BJ (cell line): ENCODE measurements at regions not wholly inside any gene's neighbourhood (a gene's known extent, or its start where the extent isn't known, plus 50 kb on each side); places are given as distances from the start of the nearest gene placed in this dataset.

Experiments used
- CTCF ChIA-PET: fragments of 350-600 bp; formaldehyde crosslinking; extraction: SDS; loops from one replicate; lab custom pipeline; 2021; ENCODE audit warnings: antibody characterized with exemption, inconsistent platforms; lab: Yijun Ruan, JAX
- POLR2A ChIA-PET: fragments of 300-600 bp; sonication (Branson Sonifier 250); formaldehyde crosslinking; extraction: SDS; loops from one replicate; lab custom pipeline; 2021; ENCODE audit warnings: antibody characterized with exemption; lab: Charles Lee
- DNase-seq: peaks from one replicate; pipeline ENCODE4 v3.0.0-alpha.2; 2011; ENCODE audit warnings: low read depth
- H3K27me3 ChIP-seq: 2 replicates; pipeline ENCODE4 v1.6.0; 2011; ENCODE audit warnings: low read length; ENCODE audit not compliant: control insufficient read depth, insufficient read depth
- H3K36me3 ChIP-seq: 2 replicates; pipeline ENCODE4 v1.5.1; 2011; ENCODE audit warnings: low read length; ENCODE audit not compliant: control insufficient read depth, insufficient read depth
- H3K4me3 ChIP-seq: 2 replicates; pipeline ENCODE4 v1.5.1; 2011; ENCODE audit warnings: low read depth, mild to moderate bottlenecking, control low read depth, low read length
- TF ChIP-seq, protein P1 (sequence below): IDR thresholded peaks from 2 replicates; pipeline ENCODE4 v1.5.1; 2011; ENCODE audit warnings: low read depth, mild to moderate bottlenecking, control low read depth, inconsistent platforms, low read length, moderate library complexity; ENCODE audit not compliant: insufficient read depth

DNA sequence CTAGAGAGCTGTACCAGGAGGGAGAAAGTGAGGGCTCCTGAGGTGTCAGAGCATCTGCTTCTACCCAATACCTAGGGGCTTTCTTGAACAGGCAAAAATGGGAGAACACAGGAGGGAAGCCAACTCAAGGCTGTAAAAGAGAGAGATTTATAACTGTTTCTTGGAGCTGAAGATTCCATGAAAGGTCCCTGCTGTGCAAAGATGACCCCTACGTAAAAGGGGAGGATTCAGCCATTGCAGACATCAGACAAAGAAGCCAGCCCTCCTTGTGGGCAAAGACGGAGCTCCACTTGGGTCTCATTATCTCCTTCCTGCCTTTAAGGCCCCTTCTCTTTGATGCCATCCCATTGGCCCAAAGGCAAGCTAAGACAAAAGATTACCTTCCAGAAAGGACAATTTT is 524.1 kb upstream of the CAMK1G start:
- DNase-seq, result no peak
- H3K27me3 ChIP-seq, result 0 out of 2 replicates have a peak, but pooled peaks cover 4% of the 10 kb centered on the region
- H3K36me3 ChIP-seq, result no peaks in the 10 kb centered on the region
- ChIA-PET POLR2A (no interaction called here), CTCF (interaction anchor here (1.0 kb wide), 1 partner anchor 11 kb away, joined by 3 read pairs; no protein-coding TSS in a partner anchor)
- no peak overlapping the region for H3K4me3 ChIP-seq
- TF ChIP-seq, protein P1, sequence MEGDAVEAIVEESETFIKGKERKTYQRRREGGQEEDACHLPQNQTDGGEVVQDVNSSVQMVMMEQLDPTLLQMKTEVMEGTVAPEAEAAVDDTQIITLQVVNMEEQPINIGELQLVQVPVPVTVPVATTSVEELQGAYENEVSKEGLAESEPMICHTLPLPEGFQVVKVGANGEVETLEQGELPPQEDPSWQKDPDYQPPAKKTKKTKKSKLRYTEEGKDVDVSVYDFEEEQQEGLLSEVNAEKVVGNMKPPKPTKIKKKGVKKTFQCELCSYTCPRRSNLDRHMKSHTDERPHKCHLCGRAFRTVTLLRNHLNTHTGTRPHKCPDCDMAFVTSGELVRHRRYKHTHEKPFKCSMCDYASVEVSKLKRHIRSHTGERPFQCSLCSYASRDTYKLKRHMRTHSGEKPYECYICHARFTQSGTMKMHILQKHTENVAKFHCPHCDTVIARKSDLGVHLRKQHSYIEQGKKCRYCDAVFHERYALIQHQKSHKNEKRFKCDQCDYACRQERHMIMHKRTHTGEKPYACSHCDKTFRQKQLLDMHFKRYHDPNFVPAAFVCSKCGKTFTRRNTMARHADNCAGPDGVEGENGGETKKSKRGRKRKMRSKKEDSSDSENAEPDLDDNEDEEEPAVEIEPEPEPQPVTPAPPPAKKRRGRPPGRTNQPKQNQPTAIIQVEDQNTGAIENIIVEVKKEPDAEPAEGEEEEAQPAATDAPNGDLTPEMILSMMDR, result no peak

DNA sequence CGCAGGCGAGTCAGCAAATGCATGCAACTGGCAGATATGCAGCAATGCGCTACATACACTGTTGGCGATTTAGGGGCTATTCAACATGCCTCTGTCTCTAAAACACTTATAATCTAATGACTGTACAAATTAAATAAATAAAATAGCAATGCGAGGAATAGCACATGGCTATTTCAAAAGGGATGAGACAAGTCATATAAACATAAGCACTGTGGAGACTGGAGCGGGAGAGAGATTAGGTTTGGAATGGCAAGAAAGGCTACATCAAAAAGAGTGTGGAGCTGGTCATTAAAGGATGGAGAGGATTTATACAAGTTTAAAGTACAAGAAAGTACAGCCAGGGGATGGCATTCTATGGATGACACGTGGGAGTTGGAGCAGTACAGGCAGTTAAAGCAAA is 523.5 kb upstream of the CAMK1G start:
- no peak for DNase-seq
- H3K36me3 ChIP-seq, result no peaks in the 10 kb centered on the region
- H3K27me3 ChIP-seq, result 0 out of 2 replicates have a peak, but pooled peaks cover 4% of the 10 kb centered on the region
- ChIA-PET CTCF (interaction anchor here (1.6 kb wide), 1 partner anchor 13 kb away, joined by 3 read pairs; no protein-coding TSS in a partner anchor), POLR2A (no interaction called here)
- no peak overlapping the region for H3K4me3 ChIP-seq
- TF ChIP-seq, protein P1, result no peak

DNA sequence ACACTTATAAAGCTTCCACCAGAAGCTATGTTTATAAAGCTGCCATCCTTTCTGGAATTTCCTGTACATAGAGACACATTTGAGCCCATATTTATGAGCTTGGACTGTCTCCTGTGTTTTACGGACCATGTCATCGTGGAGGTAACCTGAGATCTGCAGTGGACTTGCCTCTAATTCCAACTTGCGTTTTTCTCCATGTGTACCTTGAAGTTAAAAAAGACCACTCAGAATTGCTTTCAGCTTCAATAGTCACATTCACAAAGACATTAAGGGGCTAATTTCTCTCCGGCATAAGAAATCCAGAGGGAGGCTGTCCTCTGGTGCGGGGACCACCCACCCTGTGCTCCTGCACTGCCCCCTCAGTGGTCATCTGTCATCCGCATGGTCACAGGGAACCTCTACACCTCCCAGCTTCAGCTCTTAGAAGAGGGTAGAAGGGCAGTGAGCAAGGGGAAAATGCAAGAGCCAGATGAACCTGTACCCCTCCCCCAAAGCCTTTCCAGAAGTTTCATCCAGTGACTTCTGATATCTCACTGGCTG is 521.4 kb upstream of the CAMK1G start:
- Histone ChIP-seq H3K36me3 (no peaks in the 10 kb centered on the region), H3K4me3 (no peak overlapping the region), H3K27me3 (0 out of 2 replicates have a peak, but pooled peaks cover 4% of the 10 kb centered on the region)
- POLR2A ChIA-PET, result no interaction called here
- CTCF ChIA-PET, result interaction anchor here (1.6 kb wide), 1 partner anchor 12 kb away, joined by 4 read pairs; no protein-coding TSS in a partner anchor
- no peak for DNase-seq
- TF ChIP-seq, protein P1, result no peak

DNA sequence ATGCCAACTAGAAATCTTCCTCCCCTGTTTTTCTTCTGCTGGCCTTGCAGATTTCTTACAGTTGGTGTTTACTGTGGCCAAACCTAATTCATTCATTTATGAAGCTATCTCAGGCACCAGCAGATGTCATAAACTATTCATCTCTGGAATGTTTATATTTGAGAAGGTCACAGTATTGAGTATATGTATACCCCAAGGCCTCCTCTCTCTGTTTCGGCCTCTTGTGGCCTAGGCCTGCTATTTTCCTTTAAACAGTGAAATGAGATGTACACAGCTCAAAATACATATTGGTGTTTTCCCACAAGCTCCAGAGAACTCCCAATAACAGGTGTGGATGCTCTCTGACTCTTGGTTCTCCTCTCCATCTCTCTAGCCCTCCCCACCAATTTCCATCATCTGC is 520.7 kb upstream of the CAMK1G start:
- no peak overlapping the region for H3K4me3 ChIP-seq
- H3K27me3 ChIP-seq, result 0 out of 2 replicates have a peak, but pooled peaks cover 4% of the 10 kb centered on the region
- no peak for DNase-seq
- TF ChIP-seq, protein P1, result no peak
- CTCF ChIA-PET, result interaction anchor here (1.6 kb wide), 1 partner anchor 13 kb away, joined by 4 read pairs; no protein-coding TSS in a partner anchor
- POLR2A ChIA-PET, result no interaction called here
- no peaks in the 10 kb centered on the region for H3K36me3 ChIP-seq

DNA sequence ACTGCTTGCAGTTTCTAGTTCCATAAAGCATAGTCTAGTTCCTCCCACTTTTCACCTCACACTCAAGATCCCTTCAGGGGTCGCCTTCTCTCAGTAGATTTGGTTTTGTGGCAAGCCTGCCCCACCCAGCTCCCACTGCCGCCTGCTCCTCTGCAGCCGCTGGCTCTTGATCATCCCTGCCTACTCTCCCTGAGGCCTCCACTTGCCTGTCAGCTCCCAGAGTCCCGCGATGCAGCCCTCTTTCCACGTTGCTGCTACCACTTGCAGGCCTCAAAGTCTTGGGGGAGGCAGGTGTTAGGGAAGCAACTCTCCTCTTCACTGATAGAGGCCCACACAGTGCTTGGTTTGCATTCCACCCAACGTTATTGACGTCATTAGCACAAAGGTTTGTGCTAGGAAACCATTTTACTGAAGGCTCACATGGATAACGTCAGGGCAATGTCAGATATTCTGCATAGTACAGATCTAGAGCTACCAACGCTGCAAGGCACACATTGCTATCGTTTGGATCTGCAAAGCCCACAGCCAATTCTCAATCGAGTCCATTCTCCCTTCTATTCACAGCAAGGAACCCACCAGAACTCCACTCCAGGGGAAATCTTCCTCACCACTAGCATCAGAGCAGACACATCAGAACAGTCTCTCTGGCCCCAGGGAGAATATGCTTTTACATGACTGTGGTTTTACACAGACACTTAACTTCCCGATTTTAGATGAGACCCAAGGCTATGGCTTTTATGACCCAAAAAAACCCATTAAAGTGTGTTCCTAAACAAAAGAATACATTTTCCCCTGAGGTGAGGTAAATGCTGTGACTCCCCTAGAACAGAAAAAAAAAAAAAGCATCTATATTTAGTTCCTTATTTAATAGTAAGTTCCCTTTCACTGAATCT is 519.5 kb upstream of the CAMK1G start:
- ChIA-PET CTCF (interaction anchor here (2.5 kb wide), 1 partner anchor 15 kb away, joined by 9 read pairs; no protein-coding TSS in a partner anchor), POLR2A (no interaction called here)
- TF ChIP-seq, protein P1, result no peak
- peak; percentile 38 for DNase-seq
- Histone ChIP-seq H3K27me3 (0 out of 2 replicates have a peak, but pooled peaks cover 4% of the 10 kb centered on the region), H3K4me3 (no peak overlapping the region), H3K36me3 (no peaks in the 10 kb centered on the region)
